ENCODE measurements at regions not wholly inside any gene's neighbourhood (a gene's known extent, or its start where the extent isn't known, plus 50 kb on each side); places are given as distances from the start of the nearest gene placed in this dataset.

GRCh38 chr7:125491137-125491536 is 561.5 kb upstream of the POT1 start:
- H3K4me3 ChIP-seq (replicated peaks in 1 of 3): no peak overlapping the region
- WGBS, 2 donors: 64 to 67% methylated on average over 1 of the region's 1 CpG
- TF ChIP-seq, protein P1, sequence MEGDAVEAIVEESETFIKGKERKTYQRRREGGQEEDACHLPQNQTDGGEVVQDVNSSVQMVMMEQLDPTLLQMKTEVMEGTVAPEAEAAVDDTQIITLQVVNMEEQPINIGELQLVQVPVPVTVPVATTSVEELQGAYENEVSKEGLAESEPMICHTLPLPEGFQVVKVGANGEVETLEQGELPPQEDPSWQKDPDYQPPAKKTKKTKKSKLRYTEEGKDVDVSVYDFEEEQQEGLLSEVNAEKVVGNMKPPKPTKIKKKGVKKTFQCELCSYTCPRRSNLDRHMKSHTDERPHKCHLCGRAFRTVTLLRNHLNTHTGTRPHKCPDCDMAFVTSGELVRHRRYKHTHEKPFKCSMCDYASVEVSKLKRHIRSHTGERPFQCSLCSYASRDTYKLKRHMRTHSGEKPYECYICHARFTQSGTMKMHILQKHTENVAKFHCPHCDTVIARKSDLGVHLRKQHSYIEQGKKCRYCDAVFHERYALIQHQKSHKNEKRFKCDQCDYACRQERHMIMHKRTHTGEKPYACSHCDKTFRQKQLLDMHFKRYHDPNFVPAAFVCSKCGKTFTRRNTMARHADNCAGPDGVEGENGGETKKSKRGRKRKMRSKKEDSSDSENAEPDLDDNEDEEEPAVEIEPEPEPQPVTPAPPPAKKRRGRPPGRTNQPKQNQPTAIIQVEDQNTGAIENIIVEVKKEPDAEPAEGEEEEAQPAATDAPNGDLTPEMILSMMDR (IDR thresholded peaks at IDR 0.05): no peak
- TF ChIP-seq POLR2A (IDR thresholded peaks at IDR 0.05): no peak
- no peak for DNase-seq
- intact Hi-C loops (cut with DNase I): no loop called here
- no peaks in the 10 kb centered on the region for H3K27me3 ChIP-seq
- H3K9me3 ChIP-seq: no peaks in the 10 kb centered on the region
- H3K36me3 ChIP-seq: no peaks in the 10 kb centered on the region
- no peaks in the 10 kb centered on the region for H3K4me1 ChIP-seq
- no peak overlapping the region for H3K27ac ChIP-seq

DNA sequence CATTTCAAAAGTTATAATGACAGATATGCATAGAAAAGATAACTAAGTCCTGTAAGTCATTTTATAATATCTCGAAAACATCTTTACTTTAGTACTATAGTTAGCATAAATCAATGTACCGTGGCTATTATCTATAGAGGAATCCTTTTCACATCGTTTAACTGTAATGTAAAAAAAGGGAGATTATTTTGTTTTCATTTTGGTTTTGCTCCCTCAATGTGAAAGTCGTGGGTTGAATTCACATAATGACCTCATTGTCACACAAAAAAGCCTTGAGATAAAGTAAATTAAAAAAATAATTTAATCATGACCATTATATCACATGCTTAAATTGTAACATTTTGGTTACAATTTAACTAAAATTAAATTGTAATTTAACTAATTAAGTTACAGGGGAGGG is 560.5 kb upstream of the POT1 start:
- Histone ChIP-seq H3K27ac (no peak overlapping the region), H3K4me1 (no peaks in the 10 kb centered on the region), H3K9me3 (no peaks in the 10 kb centered on the region), H3K36me3 (no peaks in the 10 kb centered on the region), H3K4me3 (replicated peaks in 1 of 3) (no peak overlapping the region), H3K27me3 (no peaks in the 10 kb centered on the region)
- no peak for TF ChIP-seq POLR2A (IDR thresholded peaks at IDR 0.05)
- TF ChIP-seq, protein P1 (IDR thresholded peaks at IDR 0.05): no peak
- intact Hi-C loops (cut with DNase I): no loop called here
- DNase-seq: no peak
- WGBS, 2 donors: 83 to 85% methylated on average over 4 of the region's 4 CpGs

DNA sequence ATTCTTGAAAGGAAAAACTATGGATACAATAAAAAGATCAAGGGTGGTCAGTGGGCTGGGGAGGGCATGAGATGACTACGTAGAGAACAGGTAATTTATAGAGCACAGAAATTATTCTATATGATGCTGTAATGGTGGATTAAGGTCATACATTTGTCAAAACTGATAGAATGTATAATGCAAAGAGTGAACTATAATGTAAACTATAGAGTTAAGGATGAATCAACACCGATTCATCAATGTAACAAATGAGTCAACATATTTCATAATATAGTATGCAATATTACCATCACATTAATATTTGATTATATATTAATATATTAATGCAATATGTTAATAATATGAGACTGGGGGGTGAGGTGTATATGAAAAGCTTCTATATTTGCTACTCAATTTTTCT is 555.6 kb upstream of the POT1 start:
- Histone ChIP-seq H3K4me1 (no peaks in the 10 kb centered on the region), H3K36me3 (no peaks in the 10 kb centered on the region), H3K4me3 (replicated peaks in 1 of 3) (no peak overlapping the region), H3K9me3 (no peaks in the 10 kb centered on the region), H3K27me3 (no peaks in the 10 kb centered on the region), H3K27ac (no peak overlapping the region)
- DNase-seq: no peak
- no peak for TF ChIP-seq POLR2A (IDR thresholded peaks at IDR 0.05)
- TF ChIP-seq, protein P1 (IDR thresholded peaks at IDR 0.05): no peak
- 88 to 93% methylated on average over 2 of the region's 2 CpGs for WGBS, 2 donors
- intact Hi-C loops (cut with DNase I): no loop called here

- Histone ChIP-seq H3K36me3 (no peaks in the 10 kb centered on the region), H3K27me3 (no peaks in the 10 kb centered on the region), H3K9me3 (no peaks in the 10 kb centered on the region), H3K4me3 (replicated peaks in 1 of 3) (no peak overlapping the region), H3K27ac (no peak overlapping the region), H3K4me1 (no peaks in the 10 kb centered on the region)
- intact Hi-C loops (cut with DNase I): no loop called here
- TF ChIP-seq POLR2A (IDR thresholded peaks at IDR 0.05): no peak
- TF ChIP-seq, protein P1 (IDR thresholded peaks at IDR 0.05): no peak
- 87 to 94% methylated on average over 2 of the region's 2 CpGs for WGBS, 2 donors
- DNase-seq: no peak
Observed at GRCh38 chr7:125484755-125485154, 555.1 kb upstream of the POT1 start.

- 85 to 87% methylated on average over 7 of the region's 7 CpGs for WGBS, 2 donors
- intact Hi-C loops (cut with DNase I): no loop called here
- TF ChIP-seq, protein P1 (IDR thresholded peaks at IDR 0.05): no peak
- no peak for TF ChIP-seq POLR2A (IDR thresholded peaks at IDR 0.05)
- DNase-seq: no peak
- H3K27ac ChIP-seq: no peak overlapping the region
- H3K9me3 ChIP-seq: no peaks in the 10 kb centered on the region
- no peaks in the 10 kb centered on the region for H3K4me1 ChIP-seq
- no peaks in the 10 kb centered on the region for H3K36me3 ChIP-seq
- H3K4me3 ChIP-seq (replicated peaks in 1 of 3): no peak overlapping the region
- no peaks in the 10 kb centered on the region for H3K27me3 ChIP-seq
Observed at GRCh38 chr7:125481323-125481722, 551.7 kb upstream of the POT1 start.

All from thyroid gland (tissue), 4 donors.